Heart left ventricle (tissue), 16 donors: ENCODE measurements at regions not wholly inside any gene's neighbourhood (a gene's known extent, or its start where the extent isn't known, plus 50 kb on each side); places are given as distances from the start of the nearest gene placed in this dataset.
"Not testable (repeated sequence)": the region's sequence is repeated elsewhere in the genome, so short reads cannot be mapped to it uniquely, and the experiment has no call there.

Source experiments
- ATAC-seq, 4 donors: fragments of 200-7000 bp; cut with Tn5 transposase; one replicate each; pipeline ENCODE4 v1.9.1; 2020 to 2022; ENCODE audit warnings: moderate library complexity in 4 of 4, mild to moderate bottlenecking in 3 of 4, moderate number of reproducible peaks in 1 of 4
- DNase-seq, 5 donors: peaks; one replicate each; pipeline ENCODE4 v3.0.0-alpha.2; 2020
- H3K27ac ChIP-seq, 12 donors: fragments of 200-600 bp; sonication (generic) in 4 of 12; one replicate each; pipeline versions ENCODE4 v1.5.0 to v1.8.0; 2016 to 2022; ENCODE audit warnings: mild to moderate bottlenecking in 2 of 12
- H3K27me3 ChIP-seq, 9 donors: fragments of 200-600 bp; sonication (generic) in 2 of 9; one replicate each; pipeline versions ENCODE4 v1.5.1 to v1.8.0; 2016 to 2022; ENCODE audit warnings: mild to moderate bottlenecking in 3 of 9
- H3K36me3 ChIP-seq, 9 donors: fragments of 200-600 bp; sonication (generic) in 2 of 9; one replicate each; pipeline versions ENCODE4 v1.5.0 to v1.8.0; 2018 to 2022; ENCODE audit warnings: mild to moderate bottlenecking in 2 of 9
- H3K4me1 ChIP-seq, 12 donors: fragments of 200-600 bp; sonication (generic) in 4 of 12; one replicate each; pipeline versions ENCODE4 v1.5.0 to v1.8.0; 2016 to 2022; ENCODE audit warnings: mild to moderate bottlenecking in 3 of 12
- H3K4me3 ChIP-seq, 12 donors: fragments of 200-600 bp; sonication (generic) in 4 of 12; one replicate each; pipeline versions ENCODE4 v1.5.0 to v1.8.0; 2017 to 2022; ENCODE audit warnings: mild to moderate bottlenecking in 9 of 12, moderate library complexity in 4 of 12
- H3K9me3 ChIP-seq, 12 donors: fragments of 200-600 bp; sonication (generic) in 4 of 12; one replicate each; pipeline versions ENCODE4 v1.5.0 to v1.8.0; 2016 to 2022; ENCODE audit warnings: mild to moderate bottlenecking in 1 of 12
- POLR2A ChIP-seq, 2 donors: fragments of 450-650 bp; IDR thresholded peaks; one replicate each; pipeline ENCODE4 v1.6.1; 2017; ENCODE audit warnings: antibody characterized with exemption in 2 of 2, mild to moderate bottlenecking in 2 of 2, moderate library complexity in 2 of 2
- WGBS, 4 donors: extraction: QIAGEN DNeasy Blood & Tissue Kit in 2 of 4; methylation state at CpG; one replicate each; pipeline versions ENCODE4 v1.1.5 to v1.1.7; 2013 to 2018; 5-methylcytosine and 5-hydroxymethylcytosine counted together
- intact Hi-C, 10 donors: fragments of 100-400 bp; cut with DNase I; formaldehyde crosslinking; loops; one replicate each; pipeline versions ENCODE4 v1.11.1 to v1.14.2; 2022
- TF ChIP-seq, protein P1 (sequence below), 12 donors: fragments of 200-600 bp; sonication (generic) in 4 of 12; IDR thresholded peaks; one replicate each; pipeline versions ENCODE4 v1.5.0 to v1.8.0; 2018 to 2022; ENCODE audit warnings: antibody characterized with exemption in 12 of 12, mild to moderate bottlenecking in 5 of 12
- donor health status: ischemic (EF 13 %, LVEDD 7.1; RV severe dilation, severe dysfunction).
- donor health status: healthy with polysubstance abuse.
- donor health status: DM: no; HTN: yes; CAD: no.
- donor health status: DM: no; HTN: no; CAD: no.
- donor health status: ischemic (EF 25% LVEDD 6.9; RV normal size, moderate dysfunction).
- donor health status: ischemic (EF 25% LVEDD 5.7; RV mildly dilated, moderate dysfunction).
- donor health status: healthy.
- donor health status: DM: yes; HTN: yes; CAD: no.
- donor health status: ischemic (EF 35%, LVEDD 5.7; RV mildly dilated, moderate dysfunction).
- donor health status: nonischemic (EF 11% LVEDD 7.7; RV severe dilation, severe dysfunction).
- donor health status: DM: yes; HTN: yes; CAD: no.
- donor health status: PGD.
- donor health status: ischemic (EF 29% LVEDD 5.4; RV normal size, mild dysfunction).
- donor health status: nonischemic (EF 23%, LVEDD 6.1; RV moderate dilation, normal function).

DNA sequence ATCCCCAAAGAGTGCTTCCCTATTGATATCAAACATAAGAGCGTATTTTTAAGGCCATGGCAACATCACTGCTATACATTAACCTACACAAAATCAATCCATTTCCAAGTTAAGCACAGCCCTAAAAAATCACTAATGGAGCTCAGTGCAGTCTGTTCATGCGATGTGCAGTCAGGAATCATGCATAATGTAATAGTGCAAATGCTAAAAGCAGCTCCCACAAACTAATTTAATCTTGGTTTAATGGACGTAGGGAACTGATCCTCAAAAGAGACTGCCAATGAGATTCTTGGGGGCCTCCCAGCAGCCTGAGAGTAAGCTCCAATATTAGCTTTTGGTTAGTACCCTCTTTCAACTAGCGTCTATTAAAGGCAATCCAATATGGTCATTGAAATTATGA is 245.9 kb downstream of the TOX3 start:
- Histone ChIP-seq H3K27ac (no peak overlapping the region), H3K36me3 (no peaks in the 10 kb centered on the region), H3K4me3 (no peak overlapping the region), H3K4me1 (no peaks in the 10 kb centered on the region), H3K27me3 (no peaks in the 10 kb centered on the region), H3K9me3 (no peaks in the 10 kb centered on the region)
- ATAC-seq (no peak), DNase-seq (no peak)
- intact Hi-C loops, result no loop called here
- WGBS, 4 donors, result 72 to 83% (median 76%) methylated on average over 4 of the region's 4 CpGs
- TF ChIP-seq, protein P1, sequence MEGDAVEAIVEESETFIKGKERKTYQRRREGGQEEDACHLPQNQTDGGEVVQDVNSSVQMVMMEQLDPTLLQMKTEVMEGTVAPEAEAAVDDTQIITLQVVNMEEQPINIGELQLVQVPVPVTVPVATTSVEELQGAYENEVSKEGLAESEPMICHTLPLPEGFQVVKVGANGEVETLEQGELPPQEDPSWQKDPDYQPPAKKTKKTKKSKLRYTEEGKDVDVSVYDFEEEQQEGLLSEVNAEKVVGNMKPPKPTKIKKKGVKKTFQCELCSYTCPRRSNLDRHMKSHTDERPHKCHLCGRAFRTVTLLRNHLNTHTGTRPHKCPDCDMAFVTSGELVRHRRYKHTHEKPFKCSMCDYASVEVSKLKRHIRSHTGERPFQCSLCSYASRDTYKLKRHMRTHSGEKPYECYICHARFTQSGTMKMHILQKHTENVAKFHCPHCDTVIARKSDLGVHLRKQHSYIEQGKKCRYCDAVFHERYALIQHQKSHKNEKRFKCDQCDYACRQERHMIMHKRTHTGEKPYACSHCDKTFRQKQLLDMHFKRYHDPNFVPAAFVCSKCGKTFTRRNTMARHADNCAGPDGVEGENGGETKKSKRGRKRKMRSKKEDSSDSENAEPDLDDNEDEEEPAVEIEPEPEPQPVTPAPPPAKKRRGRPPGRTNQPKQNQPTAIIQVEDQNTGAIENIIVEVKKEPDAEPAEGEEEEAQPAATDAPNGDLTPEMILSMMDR (IDR thresholded peaks at IDR 0.05), result no peak
- TF ChIP-seq POLR2A (IDR thresholded peaks at IDR 0.05), result no peak

DNA sequence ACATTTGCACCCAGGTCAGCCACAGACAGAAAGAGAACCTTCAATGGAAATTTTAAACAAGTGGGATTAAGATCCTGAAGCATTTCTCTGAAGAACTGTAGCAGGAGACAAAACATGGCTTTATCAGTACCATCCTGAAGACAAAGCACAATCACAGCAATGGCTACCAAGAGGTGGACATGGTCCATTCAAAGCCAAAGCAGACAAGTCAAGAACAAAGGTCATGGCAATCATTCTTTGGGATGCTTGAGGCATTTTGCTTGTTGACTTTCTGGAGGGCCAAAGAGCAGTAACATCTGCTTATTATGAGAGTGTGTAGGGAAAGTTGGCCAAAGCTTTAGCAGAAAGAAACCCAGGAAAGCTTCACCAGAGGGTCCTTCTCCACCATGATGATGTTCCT is 248.2 kb downstream of the TOX3 start:
- no peak for TF ChIP-seq POLR2A (IDR thresholded peaks at IDR 0.05)
- TF ChIP-seq, protein P1 (IDR thresholded peaks at IDR 0.05), result no peak
- DNase-seq, result no peak
- Histone ChIP-seq H3K4me3 (no peak overlapping the region), H3K4me1 (no peaks in the 10 kb centered on the region), H3K27me3 (no peaks in the 10 kb centered on the region), H3K36me3 (no peaks in the 10 kb centered on the region), H3K27ac (no peak overlapping the region), H3K9me3 (no peaks in the 10 kb centered on the region)
- intact Hi-C loops, result no loop called here
- no peak for ATAC-seq

DNA sequence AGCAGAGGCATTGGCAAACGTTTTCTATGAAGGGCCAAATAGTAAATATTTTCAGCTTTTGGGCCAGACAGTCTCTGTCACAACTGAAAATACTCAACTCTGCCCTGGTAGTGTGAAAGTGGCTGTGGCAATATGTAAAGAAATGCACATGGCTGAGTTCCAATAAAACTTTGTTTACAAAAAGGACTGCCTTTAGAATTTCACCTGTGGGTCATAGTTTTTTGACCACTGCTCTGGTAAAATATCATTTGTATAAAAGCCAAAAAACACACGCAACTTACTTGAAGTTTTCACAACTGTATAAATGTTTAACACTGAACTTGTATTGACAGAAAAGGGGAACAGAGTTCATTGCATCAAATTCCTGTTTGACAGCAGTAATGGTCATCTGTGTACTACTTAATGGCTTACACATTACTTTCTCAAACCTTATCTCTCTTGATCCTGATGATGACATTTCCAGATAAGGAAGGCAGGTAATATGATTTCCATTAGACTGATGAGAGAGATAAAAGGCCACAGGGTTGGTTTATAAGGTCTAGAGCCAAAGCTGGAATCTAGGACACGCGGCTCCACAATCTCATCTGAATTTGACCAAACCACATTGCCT is 250.1 kb downstream of the TOX3 start:
- H3K27me3 ChIP-seq, H3K27ac ChIP-seq, H3K36me3 ChIP-seq, H3K9me3 ChIP-seq, H3K4me1 ChIP-seq, DNase-seq, H3K4me3 ChIP-seq, ATAC-seq, intact Hi-C loops: not testable (repeated sequence)
- 67 to 74% (median 71%) methylated on average over 4 of the region's 4 CpGs for WGBS, 4 donors

DNA sequence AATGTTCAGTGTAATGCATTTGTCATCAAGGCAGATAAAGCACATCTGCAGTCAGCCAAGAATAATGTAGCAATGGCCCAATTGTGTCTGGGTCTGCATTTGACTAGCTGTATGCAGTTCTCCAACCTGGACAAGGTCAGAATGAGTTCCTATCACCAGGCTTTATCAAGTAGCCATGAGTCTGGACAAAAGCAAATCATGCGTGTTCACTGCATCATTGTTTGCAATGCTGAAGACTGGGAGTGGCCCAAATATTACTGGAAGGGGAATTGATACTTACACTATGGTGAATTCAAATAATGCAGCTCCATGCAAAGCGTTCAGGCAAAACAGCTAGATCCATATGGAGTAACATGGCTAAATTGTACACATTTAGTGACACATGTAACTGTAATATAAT is 250.9 kb downstream of the TOX3 start:
- no peaks in the 10 kb centered on the region for H3K9me3 ChIP-seq
- no peaks in the 10 kb centered on the region for H3K36me3 ChIP-seq
- 69 to 78% (median 71%) methylated on average over 2 of the region's 2 CpGs for WGBS, 4 donors
- DNase-seq, result no peak
- ATAC-seq, result no peak
- intact Hi-C loops, result no loop called here
- H3K4me3 ChIP-seq, result no peak overlapping the region
- no peaks in the 10 kb centered on the region for H3K27me3 ChIP-seq
- no peaks in the 10 kb centered on the region for H3K4me1 ChIP-seq
- H3K27ac ChIP-seq, result no peak overlapping the region
- no peak for TF ChIP-seq POLR2A (IDR thresholded peaks at IDR 0.05)
- TF ChIP-seq, protein P1 (IDR thresholded peaks at IDR 0.05), result no peak

DNA sequence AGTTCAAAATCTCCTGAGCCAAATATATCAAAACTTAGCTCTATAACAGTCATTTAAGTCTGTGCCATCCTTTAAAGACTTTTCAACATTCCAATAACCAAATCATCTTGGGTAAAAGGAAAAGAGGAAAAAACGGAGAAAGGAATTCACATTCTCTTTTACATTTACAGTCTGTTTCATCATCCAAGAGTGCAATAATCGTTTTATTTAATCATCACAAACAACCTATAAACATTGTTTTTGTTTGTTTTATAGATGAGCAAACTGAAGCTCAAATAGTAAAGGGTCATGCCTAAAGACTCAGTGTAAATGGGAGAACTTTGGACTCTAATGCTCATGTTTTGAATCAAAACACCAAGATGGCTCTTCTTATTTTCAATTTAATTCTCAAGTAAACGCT is 252.3 kb downstream of the TOX3 start:
- no peaks in the 10 kb centered on the region for H3K27me3 ChIP-seq
- intact Hi-C loops, result no loop called here
- no peaks in the 10 kb centered on the region for H3K9me3 ChIP-seq
- ATAC-seq (no peak), DNase-seq (no peak)
- H3K27ac ChIP-seq, result no peak overlapping the region
- no peak overlapping the region for H3K4me3 ChIP-seq
- TF ChIP-seq, protein P1 (IDR thresholded peaks at IDR 0.05), result no peak
- TF ChIP-seq POLR2A (IDR thresholded peaks at IDR 0.05), result no peak
- no peaks in the 10 kb centered on the region for H3K36me3 ChIP-seq
- H3K4me1 ChIP-seq, result no peaks in the 10 kb centered on the region
- 67 to 71% (median 70%) methylated on average over 3 of the region's 3 CpGs for WGBS, 4 donors
